ENCODE measurements at regions not wholly inside any gene's neighbourhood (a gene's known extent, or its start where the extent isn't known, plus 50 kb on each side); places are given as distances from the start of the nearest gene placed in this dataset.

DNA sequence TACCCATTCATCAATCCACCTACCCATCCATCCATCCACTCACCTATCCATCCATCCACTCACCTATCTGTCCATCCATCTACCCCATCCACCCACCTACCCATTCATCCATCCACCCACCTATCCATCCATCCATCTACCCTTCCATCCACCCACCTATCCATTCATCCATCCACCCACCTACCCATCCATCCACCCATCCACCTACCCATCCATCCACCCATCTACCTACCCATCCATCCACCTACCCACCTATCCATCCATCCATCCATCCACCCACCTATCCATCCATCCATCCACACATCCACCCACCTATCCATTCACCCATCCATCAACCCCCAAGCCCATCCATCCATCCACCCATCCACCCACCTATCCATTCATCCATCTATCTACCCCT is 267.1 kb downstream of the MRTFB start:
- DNase-seq (ENCODE audit: low read depth): no peak
- no peak overlapping the region for H3K4me3 ChIP-seq (ENCODE audit: low read depth, low read length)
- TF ChIP-seq, protein P1, sequence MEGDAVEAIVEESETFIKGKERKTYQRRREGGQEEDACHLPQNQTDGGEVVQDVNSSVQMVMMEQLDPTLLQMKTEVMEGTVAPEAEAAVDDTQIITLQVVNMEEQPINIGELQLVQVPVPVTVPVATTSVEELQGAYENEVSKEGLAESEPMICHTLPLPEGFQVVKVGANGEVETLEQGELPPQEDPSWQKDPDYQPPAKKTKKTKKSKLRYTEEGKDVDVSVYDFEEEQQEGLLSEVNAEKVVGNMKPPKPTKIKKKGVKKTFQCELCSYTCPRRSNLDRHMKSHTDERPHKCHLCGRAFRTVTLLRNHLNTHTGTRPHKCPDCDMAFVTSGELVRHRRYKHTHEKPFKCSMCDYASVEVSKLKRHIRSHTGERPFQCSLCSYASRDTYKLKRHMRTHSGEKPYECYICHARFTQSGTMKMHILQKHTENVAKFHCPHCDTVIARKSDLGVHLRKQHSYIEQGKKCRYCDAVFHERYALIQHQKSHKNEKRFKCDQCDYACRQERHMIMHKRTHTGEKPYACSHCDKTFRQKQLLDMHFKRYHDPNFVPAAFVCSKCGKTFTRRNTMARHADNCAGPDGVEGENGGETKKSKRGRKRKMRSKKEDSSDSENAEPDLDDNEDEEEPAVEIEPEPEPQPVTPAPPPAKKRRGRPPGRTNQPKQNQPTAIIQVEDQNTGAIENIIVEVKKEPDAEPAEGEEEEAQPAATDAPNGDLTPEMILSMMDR (conservative IDR thresholded peaks at IDR 0.05; ENCODE audit: low read depth, low read length): no peak

DNA sequence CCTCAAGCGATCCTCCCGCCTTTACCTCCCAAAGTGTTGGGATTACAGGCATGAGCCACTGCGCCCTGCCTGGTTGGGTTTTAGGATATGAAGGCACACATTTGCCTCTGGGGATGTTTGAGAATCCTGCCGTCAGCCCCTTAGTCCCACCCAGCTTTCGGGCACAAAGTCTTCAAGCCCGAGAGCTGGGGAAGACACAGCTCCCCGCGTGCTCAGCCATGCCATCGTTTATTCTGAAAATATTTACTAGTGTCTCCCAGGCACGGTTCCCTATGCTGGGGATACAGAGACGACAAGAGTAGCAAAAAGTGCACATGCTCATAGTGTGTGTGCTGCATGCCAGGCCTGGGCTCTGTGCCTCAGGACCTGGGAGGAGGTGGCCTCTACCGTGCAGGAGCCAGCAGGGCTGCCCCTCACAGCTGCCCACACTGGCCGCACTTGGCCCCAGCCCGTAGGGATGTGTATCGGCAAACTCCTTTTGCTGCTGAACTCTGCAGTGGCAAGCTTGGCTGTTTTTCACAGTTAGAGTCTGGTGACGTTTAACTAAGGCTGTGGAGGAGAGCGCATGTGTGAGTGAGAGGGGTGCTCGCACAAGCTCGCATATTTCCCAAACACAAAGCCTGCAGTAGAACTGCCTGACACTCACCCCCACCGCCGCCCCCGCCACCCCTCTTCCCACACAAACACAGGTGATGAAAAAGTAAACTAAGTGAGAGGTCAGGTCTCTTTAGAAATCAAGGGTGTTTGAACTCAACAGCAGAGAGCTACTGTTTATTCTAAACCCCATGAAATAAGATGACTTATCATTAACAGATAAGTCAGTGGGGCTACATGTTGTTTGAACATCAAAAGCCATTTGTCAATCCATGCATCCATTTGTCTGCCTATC is 266.4 kb downstream of the MRTFB start:
- H3K4me3 ChIP-seq (ENCODE audit: low read depth, low read length): no peak overlapping the region
- peak; percentile 44 for DNase-seq (ENCODE audit: low read depth)
- TF ChIP-seq, protein P1 (conservative IDR thresholded peaks at IDR 0.05; ENCODE audit: low read depth, low read length): no peak

DNA sequence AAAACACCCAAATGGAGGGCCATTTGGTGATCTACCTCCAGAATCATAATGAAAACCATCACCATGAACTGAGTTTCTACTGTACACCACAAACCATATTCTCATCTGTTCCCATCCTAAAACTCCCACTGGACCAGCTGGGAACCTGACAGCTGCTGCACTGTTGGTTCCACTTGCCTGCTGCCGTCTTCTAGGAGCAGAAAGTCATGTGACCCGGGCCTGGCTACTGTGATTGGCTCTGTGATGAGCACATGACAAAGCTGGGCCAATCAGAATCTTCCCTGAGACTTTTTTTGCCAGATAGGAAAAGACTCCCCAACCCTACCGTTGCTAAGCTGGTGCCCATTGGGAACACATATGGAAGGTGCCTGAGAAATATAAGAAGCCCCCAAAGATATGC is 264.2 kb downstream of the MRTFB start:
- TF ChIP-seq, protein P1 (conservative IDR thresholded peaks at IDR 0.05; ENCODE audit: low read depth, low read length): no peak
- DNase-seq (ENCODE audit: low read depth): peak; percentile 36
- H3K4me3 ChIP-seq (ENCODE audit: low read depth, low read length): no peak overlapping the region

- TF ChIP-seq, protein P1 (conservative IDR thresholded peaks at IDR 0.05; ENCODE audit: low read depth, low read length): no peak
- peak; percentile 82 for DNase-seq (ENCODE audit: low read depth)
- H3K4me3 ChIP-seq (ENCODE audit: low read depth, low read length): no peak overlapping the region
These were observed 263.4 kb downstream of the MRTFB start for GRCh38 chr16:14334366-14335080.

- TF ChIP-seq, protein P1 (conservative IDR thresholded peaks at IDR 0.05; ENCODE audit: low read depth, low read length): no peak
- H3K4me3 ChIP-seq (ENCODE audit: low read depth, low read length): no peak overlapping the region
- DNase-seq (ENCODE audit: low read depth): no peak
These were observed 262.2 kb downstream of the MRTFB start for GRCh38 chr16:14333361-14333760.

DNA sequence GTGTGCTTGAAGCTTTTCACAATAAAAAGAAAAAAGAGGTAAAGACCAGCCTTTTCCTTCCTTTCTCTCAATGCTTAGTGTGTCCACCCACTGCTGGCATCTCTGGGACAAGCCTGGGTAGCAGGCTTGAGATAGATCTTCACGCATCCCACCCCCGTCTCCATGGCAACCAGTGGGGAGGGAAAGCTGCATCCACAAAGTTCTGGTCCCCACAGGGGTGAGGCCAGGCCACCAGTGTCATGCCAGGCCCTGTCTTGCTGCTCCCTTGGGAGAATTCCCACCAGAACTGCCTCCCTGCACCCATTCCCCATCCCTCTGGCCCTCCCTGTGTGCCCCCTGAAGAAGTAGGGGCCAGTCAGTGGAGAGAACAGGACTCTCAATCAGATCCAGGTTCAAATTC is 259.9 kb downstream of the MRTFB start:
- H3K4me3 ChIP-seq (ENCODE audit: low read depth, low read length): no peak overlapping the region
- TF ChIP-seq, protein P1 (conservative IDR thresholded peaks at IDR 0.05; ENCODE audit: low read depth, low read length): no peak
- DNase-seq (ENCODE audit: low read depth): no peak

All from choroid plexus epithelial cell (primary cell).